SU-DHL-6 (cell line): ENCODE measurements at regions not wholly inside any gene's neighbourhood (a gene's known extent, or its start where the extent isn't known, plus 50 kb on each side); places are given as distances from the start of the nearest gene placed in this dataset.

Experiments
- CTCF ChIP-seq: fragments of 200-600 bp; sonication (generic); IDR thresholded peaks from one replicate; pipeline ENCODE4 v1.5.1; 2017; ENCODE audit warnings: antibody characterized with exemption, mild to moderate bottlenecking, low read length, moderate library complexity; ENCODE audit not compliant: insufficient read depth, poor library complexity, severe bottlenecking
- EZH2phosphoT487 ChIP-seq: fragments of 200-600 bp; sonication (generic), shearing (Covaris generic); conservative IDR thresholded peaks from 2 replicates; pipeline ENCODE4 v1.6.1; 2018; ENCODE audit warnings: mild to moderate bottlenecking, antibody characterized with exemption, low read length, moderate library complexity, mixed read lengths

GRCh38 chr20:23148731-23149570, 62.8 kb upstream of the CD93 start:
- no peak for TF ChIP-seq CTCF
- no peak for TF ChIP-seq EZH2phosphoT487
